GM18502 (cell line): ENCODE measurements at regions not wholly inside any gene's neighbourhood (a gene's known extent, or its start where the extent isn't known, plus 50 kb on each side); places are given as distances from the start of the nearest gene placed in this dataset.
"Not testable (repeated sequence)": the region's sequence is repeated elsewhere in the genome, so short reads cannot be mapped to it uniquely, and the experiment has no call there.

Experiments
- ATAC-seq: cut with Tn5 transposase; IDR thresholded peaks from one replicate; pipeline ENCODE4 v1.9.1; 2021; ENCODE audit warnings: mild to moderate bottlenecking; ENCODE audit not compliant: unreplicated experiment, poor library complexity

- no peak for ATAC-seq
Observed at GRCh38 chr3:145411605-145412004, 749.4 kb downstream of the PLOD2 start.

GRCh38 chr3:145417678-145418077 is 743.3 kb downstream of the PLOD2 start:
- no peak for ATAC-seq

- ATAC-seq = no peak
Observed at GRCh38 chr3:145422556-145422955, 738.4 kb downstream of the PLOD2 start.

- ATAC-seq = no peak
Observed at GRCh38 chr3:145427355-145427754, 733.6 kb downstream of the PLOD2 start.

GRCh38 chr3:145429546-145429945 is 731.4 kb downstream of the PLOD2 start:
- no peak for ATAC-seq

GRCh38 chr3:145448436-145448835 is 712.5 kb downstream of the PLOD2 start:
- no peak for ATAC-seq

- no peak for ATAC-seq
Observed at GRCh38 chr3:145450018-145450682, 710.8 kb downstream of the PLOD2 start.

- no peak for ATAC-seq
Observed at GRCh38 chr3:145457825-145458552, 703.0 kb downstream of the PLOD2 start.

- ATAC-seq = not testable (repeated sequence)
Observed at GRCh38 chr3:145459681-145460080, 701.3 kb downstream of the PLOD2 start.

GRCh38 chr3:145471976-145472375 is 689.0 kb downstream of the PLOD2 start:
- no peak for ATAC-seq

GRCh38 chr3:145482735-145483134 is 678.2 kb downstream of the PLOD2 start:
- not testable (repeated sequence) for ATAC-seq

GRCh38 chr3:145483992-145484391 is 677.0 kb downstream of the PLOD2 start:
- no peak for ATAC-seq

- ATAC-seq = no peak
Observed at GRCh38 chr3:145489011-145489410, 672.0 kb downstream of the PLOD2 start.

GRCh38 chr3:145490088-145491048 is 670.6 kb downstream of the PLOD2 start:
- no peak for ATAC-seq

GRCh38 chr3:145492456-145492855 is 668.5 kb downstream of the PLOD2 start:
- no peak for ATAC-seq

GRCh38 chr3:145517416-145517815 is 643.6 kb downstream of the PLOD2 start:
- ATAC-seq = not testable (repeated sequence)

- ATAC-seq = no peak
Observed at GRCh38 chr3:145518639-145519038, 642.3 kb downstream of the PLOD2 start.

GRCh38 chr3:145519398-145520047 is 641.5 kb downstream of the PLOD2 start:
- no peak for ATAC-seq

- no peak for ATAC-seq
Observed at GRCh38 chr3:145522179-145522578, 638.8 kb downstream of the PLOD2 start.

- ATAC-seq = no peak
Observed at GRCh38 chr3:145522893-145523651, 637.9 kb downstream of the PLOD2 start.
